T1000 (cell line): ENCODE measurements at regions not wholly inside any gene's neighbourhood (a gene's known extent, or its start where the extent isn't known, plus 50 kb on each side); places are given as distances from the start of the nearest gene placed in this dataset.

Experiments used
- DNase-seq: peaks from one replicate; lab custom pipeline; 2025; ENCODE audit warnings: mixed read lengths; lab: John Stamatoyannopoulos, UW

DNA sequence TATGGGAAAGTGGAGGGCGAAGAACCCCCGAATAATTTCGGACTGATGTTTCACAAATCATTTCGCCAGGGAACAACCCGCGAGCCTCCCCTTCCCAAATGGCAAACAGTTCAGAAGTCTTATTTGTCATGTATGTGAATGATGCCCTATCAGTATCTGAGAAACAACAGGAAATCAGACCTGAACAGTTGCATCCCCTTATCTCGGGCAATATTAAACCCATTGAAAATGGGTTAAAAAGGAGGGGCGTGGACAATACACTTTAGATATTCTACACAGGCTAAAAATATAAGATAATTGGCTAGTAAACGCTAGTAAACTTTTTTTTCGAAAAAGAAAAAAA is 1003.3 kb upstream of the NR2F2 start:
- DNase-seq = no peak

DNA sequence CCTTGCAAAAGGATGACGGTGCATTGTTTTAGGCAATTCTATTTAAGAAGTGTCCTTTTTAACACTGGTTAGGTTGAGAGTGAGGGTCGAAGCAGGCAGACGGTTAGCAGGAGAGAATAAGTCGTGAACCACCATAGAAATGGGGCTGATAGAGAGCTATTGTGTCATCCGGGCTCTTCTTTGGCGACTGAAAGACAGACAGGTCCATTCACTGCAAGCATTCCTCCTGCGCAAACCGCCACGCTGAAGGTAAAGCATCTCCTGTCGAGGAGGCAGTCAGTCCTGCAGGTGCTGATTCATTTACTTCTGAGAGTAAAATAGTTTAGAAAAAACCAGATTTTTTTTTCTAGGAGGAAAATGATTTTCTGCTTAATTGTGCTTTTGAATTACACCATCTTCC is 1002.8 kb upstream of the NR2F2 start:
- DNase-seq = no peak

GRCh38 chr15:95328559-95328958 is 1001.9 kb upstream of the NR2F2 start:
- no peak for DNase-seq

DNA sequence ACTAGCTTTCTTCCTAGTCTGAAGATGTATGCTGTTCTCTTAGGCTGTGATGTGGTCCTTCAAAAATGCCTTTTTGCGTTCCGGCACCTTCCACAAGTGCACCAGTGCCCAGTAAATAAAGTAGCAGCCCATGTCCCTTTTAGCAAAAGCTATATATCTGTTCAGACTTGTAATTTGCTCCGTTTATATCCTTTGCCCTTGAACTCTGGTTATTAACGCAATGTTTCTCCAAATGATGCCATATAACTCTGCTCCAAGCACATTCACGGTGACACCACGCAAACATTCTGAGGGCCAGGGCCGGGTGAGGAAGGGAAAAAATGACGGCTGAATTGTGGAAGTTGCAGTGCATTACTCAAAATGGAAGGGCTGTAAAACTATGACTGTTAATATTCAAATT is 1001.1 kb upstream of the NR2F2 start:
- no peak for DNase-seq

DNA sequence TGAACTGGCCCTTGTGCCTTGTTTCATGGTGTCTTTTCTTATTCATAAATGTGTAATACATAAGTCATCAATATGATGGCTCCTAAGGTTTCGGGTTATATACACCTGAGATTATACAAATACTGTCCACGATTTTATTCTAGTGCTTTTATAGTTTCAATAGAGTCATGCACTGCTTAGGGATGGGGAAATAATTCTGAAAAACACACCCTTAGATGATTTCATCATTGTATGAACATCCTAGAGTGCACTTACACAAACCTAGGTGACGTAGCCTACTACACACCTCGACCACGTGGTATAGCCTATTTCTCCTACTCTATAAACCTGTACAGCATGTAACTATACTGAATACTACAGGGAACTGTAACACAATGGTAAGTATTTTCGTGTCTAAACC is 988.8 kb upstream of the NR2F2 start:
- no peak for DNase-seq

GRCh38 chr15:95345867-95346266 is 984.6 kb upstream of the NR2F2 start:
- DNase-seq = no peak

GRCh38 chr15:95346721-95347475 is 983.6 kb upstream of the NR2F2 start:
- no peak for DNase-seq

DNA sequence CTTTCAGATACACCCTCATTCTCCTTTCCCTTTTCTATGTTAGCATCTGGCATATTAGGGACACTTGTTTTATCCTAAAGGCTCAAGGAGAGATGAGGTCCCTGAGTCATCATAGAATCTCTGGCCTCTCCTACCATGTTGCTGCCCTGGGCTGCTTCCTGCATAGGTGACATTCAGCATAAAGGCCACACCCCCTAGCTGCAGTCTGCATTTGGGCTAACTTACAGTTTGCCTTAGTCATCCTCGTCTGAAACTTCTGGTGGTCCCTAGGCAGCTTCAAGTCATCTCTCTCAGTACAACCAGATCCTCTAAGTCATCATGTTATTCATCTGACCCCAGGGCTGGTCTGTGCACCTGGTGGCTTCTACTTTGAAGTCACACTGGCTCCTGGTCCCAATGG is 982.7 kb upstream of the NR2F2 start:
- DNase-seq = no peak

GRCh38 chr15:95350908-95351307 is 979.6 kb upstream of the NR2F2 start:
- no peak for DNase-seq

GRCh38 chr15:95352631-95353187 is 977.8 kb upstream of the NR2F2 start:
- no peak for DNase-seq

DNA sequence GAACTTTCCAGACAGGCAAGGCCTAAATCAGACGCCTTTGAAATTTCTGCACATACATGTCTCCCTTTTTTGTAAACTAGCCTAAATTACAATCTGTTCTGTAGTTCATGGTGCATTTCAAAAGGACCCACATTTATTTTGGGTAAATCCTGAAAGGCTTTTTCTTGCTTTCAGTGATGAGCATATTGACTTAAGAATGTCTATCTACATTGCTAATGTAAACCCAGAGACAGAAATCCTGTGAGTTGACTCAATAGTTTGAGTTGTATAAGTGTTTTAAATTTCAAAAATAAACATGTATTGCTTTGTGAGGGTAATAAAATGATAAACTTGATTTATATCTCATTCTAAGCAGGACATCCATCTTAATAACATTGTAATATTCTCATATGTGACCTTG is 977.0 kb upstream of the NR2F2 start:
- no peak for DNase-seq

- DNase-seq = no peak
Measured at GRCh38 chr15:95359966-95360365, 970.5 kb upstream of the NR2F2 start.

DNA sequence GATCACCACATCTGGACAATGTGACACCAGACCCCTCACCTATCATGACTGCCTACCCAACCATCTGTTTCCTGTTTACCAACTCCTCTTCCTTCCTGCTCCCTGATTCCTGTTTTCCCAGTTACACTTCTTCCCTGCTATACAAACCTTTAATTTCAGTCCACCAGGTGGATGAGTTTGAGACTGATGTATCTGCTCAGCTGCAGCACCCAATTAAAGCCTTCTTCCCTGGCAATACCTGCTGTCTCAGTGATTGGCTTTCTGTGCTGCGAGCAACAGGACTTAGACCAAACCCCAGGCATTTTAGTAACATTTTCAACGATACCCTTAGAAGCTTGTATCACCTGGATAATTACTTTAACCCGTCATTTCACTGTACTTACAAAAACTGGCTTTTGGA is 968.2 kb upstream of the NR2F2 start:
- no peak for DNase-seq

- DNase-seq = no peak
Measured at GRCh38 chr15:95363646-95364045, 966.9 kb upstream of the NR2F2 start.

DNA sequence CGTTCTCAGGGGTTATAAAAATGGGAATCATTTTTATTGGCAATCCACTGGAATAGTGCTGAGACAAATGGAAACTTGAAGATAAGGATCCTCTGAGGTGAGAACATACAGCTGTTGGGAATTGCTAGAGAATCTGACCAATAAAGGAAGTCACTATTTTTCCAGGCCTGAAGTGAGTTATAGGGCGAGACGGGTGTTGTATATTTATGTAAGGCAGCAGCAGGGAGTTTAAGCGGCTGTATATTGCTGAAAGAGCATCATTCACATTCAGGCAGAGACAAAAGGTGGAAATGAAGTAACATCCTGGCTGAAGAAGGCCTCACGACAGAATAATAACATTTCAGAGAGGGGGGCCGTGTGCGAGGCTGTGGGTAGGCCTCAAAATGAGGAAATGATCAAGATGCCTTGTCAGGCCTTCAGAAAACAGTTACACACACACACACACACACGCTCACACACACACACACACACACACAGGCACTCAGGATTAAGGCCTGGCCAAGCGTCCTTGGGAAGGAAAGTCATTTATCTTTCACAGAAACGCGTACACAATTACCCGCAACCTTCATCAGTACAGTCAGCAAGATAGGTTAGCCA is 964.9 kb upstream of the NR2F2 start:
- DNase-seq = no peak

DNA sequence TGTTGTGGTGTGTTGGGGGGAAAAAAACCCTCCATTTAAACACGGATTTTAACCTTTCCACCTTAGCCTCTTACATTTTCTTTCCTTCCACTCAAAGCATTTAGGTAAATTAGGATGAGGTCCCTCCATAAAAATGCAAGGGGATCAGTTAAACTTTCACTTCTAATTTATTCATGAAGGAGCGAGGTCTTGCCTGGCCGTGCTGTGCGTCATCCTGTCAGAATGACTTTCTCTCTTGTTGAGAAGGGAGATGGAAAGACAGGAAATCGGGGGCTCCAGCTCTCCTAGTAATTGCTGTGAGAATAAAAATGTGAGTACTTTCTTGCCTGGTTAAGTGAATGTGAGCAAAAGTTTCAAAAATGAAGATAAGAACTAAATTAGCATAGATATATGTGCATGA is 962.3 kb upstream of the NR2F2 start:
- no peak for DNase-seq

GRCh38 chr15:95368755-95369601 is 961.5 kb upstream of the NR2F2 start:
- no peak for DNase-seq

DNA sequence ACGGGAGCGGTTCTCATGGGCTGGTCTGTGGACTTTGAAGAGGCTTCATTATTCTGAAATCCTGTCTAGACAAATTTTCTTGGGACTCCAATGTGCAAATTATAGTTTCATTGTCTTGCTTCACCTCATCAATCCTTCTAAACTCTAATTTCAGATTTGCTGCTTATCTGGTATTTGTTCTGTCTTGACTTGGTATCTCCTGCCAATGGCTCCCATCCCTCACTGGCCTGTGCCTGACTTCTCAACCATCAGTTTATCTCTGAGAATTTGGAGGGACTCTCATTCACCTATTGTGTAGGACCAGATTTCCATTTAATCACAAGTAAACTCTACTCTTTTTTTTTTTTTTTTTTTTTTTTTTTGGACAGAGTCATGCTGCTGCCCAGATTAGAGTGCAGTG is 960.2 kb upstream of the NR2F2 start:
- no peak for DNase-seq

- no peak for DNase-seq
Measured at GRCh38 chr15:95371664-95372063, 958.8 kb upstream of the NR2F2 start.

GRCh38 chr15:95375281-95375680 is 955.2 kb upstream of the NR2F2 start:
- DNase-seq = no peak

DNA sequence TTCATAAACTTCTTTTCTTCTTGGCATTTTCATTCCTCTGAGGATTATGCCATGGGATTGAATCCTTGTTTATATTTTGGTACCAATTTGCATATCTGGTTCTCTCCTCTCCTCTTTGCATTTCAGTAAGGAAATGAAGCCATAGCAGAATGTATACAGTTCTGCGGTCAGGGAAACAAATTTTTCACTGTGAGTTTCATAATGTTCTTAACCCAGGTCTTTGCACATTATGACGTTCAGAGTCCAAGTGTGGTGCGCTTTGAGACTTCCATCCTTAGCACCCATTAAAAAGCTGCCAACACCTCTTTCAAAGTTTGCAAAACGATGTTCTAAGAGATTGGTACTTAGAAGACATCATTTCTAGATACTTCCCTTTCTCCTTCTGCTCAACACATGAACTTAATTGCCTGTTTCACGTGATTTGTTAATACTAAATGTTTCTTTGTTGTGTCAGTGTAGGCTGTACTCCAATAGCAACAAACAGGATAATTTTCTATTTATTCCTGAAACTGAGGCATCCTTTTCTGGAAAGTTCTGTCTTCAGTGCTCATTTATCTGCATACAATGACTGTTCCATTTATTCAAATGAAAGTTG is 953.1 kb upstream of the NR2F2 start:
- DNase-seq = no peak
